ENCODE measurements at regions not wholly inside any gene's neighbourhood (a gene's known extent, or its start where the extent isn't known, plus 50 kb on each side); places are given as distances from the start of the nearest gene placed in this dataset.

DNA sequence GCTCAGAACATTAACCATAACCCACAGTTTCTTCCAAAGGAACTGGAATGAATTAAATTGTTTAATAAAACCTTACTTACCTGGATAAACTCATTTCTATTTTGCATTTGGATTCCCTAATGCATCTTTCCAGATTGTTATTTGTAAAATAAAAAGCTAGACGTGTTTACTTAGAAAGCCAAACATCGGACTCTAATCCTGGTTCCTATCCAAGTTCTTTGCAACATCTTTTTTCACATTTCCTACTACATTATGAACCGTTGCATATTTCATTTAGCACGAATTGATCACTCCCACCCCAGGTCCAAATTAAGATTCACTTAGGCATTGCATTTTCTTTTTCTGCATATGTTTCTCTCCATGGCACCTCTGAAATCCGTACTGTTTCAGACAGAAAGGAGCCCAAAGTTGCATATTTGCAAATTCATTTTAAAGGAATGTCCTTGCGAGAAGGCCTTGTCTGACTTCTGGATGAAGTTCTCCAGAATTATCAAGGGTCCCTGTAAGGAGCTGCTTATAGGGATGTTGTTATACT lies 164.4 kb upstream of the GSC start:
- Histone ChIP-seq H4K91ac (ENCODE audit: low read depth, low read length, poor library complexity) (no peak overlapping the region), H2AFZ (ENCODE audit: low read length) (no peak overlapping the region), H3K9me3 (replicated peaks in 1 of 2; ENCODE audit: control insufficient read depth in 2 of 2, insufficient read depth in 1 of 2, low read depth in 1 of 2, low read length in 2 of 2) (peaks cover 0 to 5% of the 10 kb centered on the region in 2 donors), H2BK120ac (ENCODE audit: low read depth, low read length) (no peak overlapping the region), H3K4me1 (ENCODE audit: control insufficient read depth in 2 of 2, insufficient read depth in 1 of 2, low read depth in 1 of 2, low read length in 2 of 2) (peaks cover 0 to 2% of the 10 kb centered on the region in 2 donors), H3K27ac (replicated peaks; ENCODE audit: low read length) (no peak overlapping the region), H3K14ac (ENCODE audit: low read length) (no peak overlapping the region), H3K36me3 (replicated peaks in 1 of 2; ENCODE audit: control insufficient read depth in 2 of 2, insufficient read depth in 2 of 2, low read length in 2 of 2) (no peaks in the 10 kb centered on the region), H3K79me1 (ENCODE audit: low read depth, low read length) (peaks cover 1% of the 10 kb centered on the region), H3K23ac (ENCODE audit: low read depth, low read length, poor library complexity) (no peak overlapping the region), H3K4me2 (ENCODE audit: insufficient read depth, low read length, poor library complexity, severe bottlenecking) (no peak overlapping the region), H3K4ac (ENCODE audit: low read length) (no peak overlapping the region), H3K27me3 (ENCODE audit: control insufficient read depth in 3 of 3, insufficient read depth in 3 of 3, low read depth in 1 of 3, low read length in 3 of 3) (no peaks in the 10 kb centered on the region), H2BK15ac (ENCODE audit: low read length) (no peak overlapping the region), H2BK5ac (ENCODE audit: low read length) (no peak overlapping the region), H4K8ac (ENCODE audit: low read depth, low read length) (no peak overlapping the region), H2BK12ac (ENCODE audit: low read length) (no peak overlapping the region), H2AK5ac (ENCODE audit: low read depth, low read length) (no peak overlapping the region), H3K18ac (ENCODE audit: low read length) (no peak overlapping the region), H3K4me3 (ENCODE audit: low read length in 2 of 2) (no peak overlapping the region), H3K9ac (ENCODE audit: low read depth, low read length, poor library complexity) (no peak overlapping the region)
- WGBS, 2 donors (ENCODE audit: extremely low coverage in 2 of 2, insufficient read length in 2 of 2, insufficient replicate concordance in 1 of 2), result no CpG with 5 or more reads among the region's 6 CpGs
- no peak for DNase-seq (ENCODE audit: low spot score)

DNA sequence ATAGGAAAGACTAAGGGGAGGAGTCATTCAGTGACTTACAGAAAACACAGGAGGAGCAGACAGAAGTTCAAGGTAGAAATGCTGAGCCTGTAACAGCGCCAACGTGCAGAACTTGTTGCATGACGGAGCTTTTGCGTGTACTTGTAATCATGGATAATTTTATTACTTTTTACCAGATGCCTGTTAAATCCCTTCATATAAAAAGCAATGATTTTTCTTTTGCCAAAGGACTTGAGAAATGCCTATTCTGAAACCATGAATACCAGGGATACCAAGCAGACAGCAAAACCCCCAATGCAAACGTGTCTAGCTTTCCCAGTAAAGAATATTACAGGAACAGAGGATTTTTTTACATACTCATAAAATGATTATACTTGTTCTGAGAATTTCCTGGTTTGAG lies 163.6 kb upstream of the GSC start:
- Histone ChIP-seq H3K9ac (ENCODE audit: low read depth, low read length, poor library complexity) (no peak overlapping the region), H2BK120ac (ENCODE audit: low read depth, low read length) (no peak overlapping the region), H3K18ac (ENCODE audit: low read length) (no peak overlapping the region), H3K27ac (replicated peaks; ENCODE audit: low read length) (no peak overlapping the region), H3K14ac (ENCODE audit: low read length) (no peak overlapping the region), H2AK5ac (ENCODE audit: low read depth, low read length) (no peak overlapping the region), H4K8ac (ENCODE audit: low read depth, low read length) (no peak overlapping the region), H3K27me3 (ENCODE audit: control insufficient read depth in 3 of 3, insufficient read depth in 3 of 3, low read depth in 1 of 3, low read length in 3 of 3) (no peaks in the 10 kb centered on the region), H3K79me1 (ENCODE audit: low read depth, low read length) (peaks cover 1% of the 10 kb centered on the region), H3K4me1 (ENCODE audit: control insufficient read depth in 2 of 2, insufficient read depth in 1 of 2, low read depth in 1 of 2, low read length in 2 of 2) (peaks cover 0 to 2% of the 10 kb centered on the region in 2 donors), H2BK15ac (ENCODE audit: low read length) (no peak overlapping the region), H3K36me3 (replicated peaks in 1 of 2; ENCODE audit: control insufficient read depth in 2 of 2, insufficient read depth in 2 of 2, low read length in 2 of 2) (no peaks in the 10 kb centered on the region), H3K23ac (ENCODE audit: low read depth, low read length, poor library complexity) (no peak overlapping the region), H2BK5ac (ENCODE audit: low read length) (no peak overlapping the region), H4K91ac (ENCODE audit: low read depth, low read length, poor library complexity) (no peak overlapping the region), H2AFZ (ENCODE audit: low read length) (no peak overlapping the region), H3K4ac (ENCODE audit: low read length) (no peak overlapping the region), H3K4me2 (ENCODE audit: insufficient read depth, low read length, poor library complexity, severe bottlenecking) (no peak overlapping the region), H3K4me3 (ENCODE audit: low read length in 2 of 2) (no peak overlapping the region), H2BK12ac (ENCODE audit: low read length) (no peak overlapping the region), H3K9me3 (replicated peaks in 1 of 2; ENCODE audit: control insufficient read depth in 2 of 2, insufficient read depth in 1 of 2, low read depth in 1 of 2, low read length in 2 of 2) (peaks cover 0 to 5% of the 10 kb centered on the region in 2 donors)
- WGBS, 2 donors (ENCODE audit: extremely low coverage in 2 of 2, insufficient read length in 2 of 2, insufficient replicate concordance in 1 of 2), result no CpG with 5 or more reads among the region's 5 CpGs
- DNase-seq (ENCODE audit: low spot score), result no peak

DNA sequence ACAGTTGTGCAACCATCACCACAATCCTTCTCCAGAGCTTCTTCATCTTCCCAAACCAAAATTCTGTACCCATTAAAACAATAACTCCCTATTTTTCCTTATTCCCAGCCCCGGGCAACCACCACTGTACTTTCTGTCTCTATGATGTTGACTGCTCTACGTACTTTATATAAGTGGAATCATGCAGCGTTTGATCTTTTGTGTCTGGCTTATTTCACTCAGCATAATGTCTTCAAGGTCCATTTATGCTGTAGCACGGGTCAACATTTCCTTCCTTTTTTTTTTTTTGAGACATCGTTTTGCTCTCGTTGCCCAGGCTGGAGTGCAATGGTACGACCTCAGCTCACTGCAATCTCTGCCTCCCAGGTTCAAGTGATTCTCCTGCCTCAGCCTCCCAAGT lies 162.7 kb upstream of the GSC start:
- peaks cover 0 to 2% of the 10 kb centered on the region in 2 donors for H3K4me1 ChIP-seq (ENCODE audit: control insufficient read depth in 2 of 2, insufficient read depth in 1 of 2, low read depth in 1 of 2, low read length in 2 of 2)
- H2BK12ac ChIP-seq (ENCODE audit: low read length), result no peak overlapping the region
- no peak overlapping the region for H3K27ac ChIP-seq (replicated peaks; ENCODE audit: low read length)
- H2BK15ac ChIP-seq (ENCODE audit: low read length), result no peak overlapping the region
- no peak overlapping the region for H3K4me2 ChIP-seq (ENCODE audit: insufficient read depth, low read length, poor library complexity, severe bottlenecking)
- H2AK5ac ChIP-seq (ENCODE audit: low read depth, low read length), result no peak overlapping the region
- H3K36me3 ChIP-seq (replicated peaks in 1 of 2; ENCODE audit: control insufficient read depth in 2 of 2, insufficient read depth in 2 of 2, low read length in 2 of 2), result no peaks in the 10 kb centered on the region
- H2BK5ac ChIP-seq (ENCODE audit: low read length), result no peak overlapping the region
- H3K14ac ChIP-seq (ENCODE audit: low read length), result no peak overlapping the region
- H3K18ac ChIP-seq (ENCODE audit: low read length), result no peak overlapping the region
- H3K9ac ChIP-seq (ENCODE audit: low read depth, low read length, poor library complexity), result no peak overlapping the region
- no peaks in the 10 kb centered on the region for H3K27me3 ChIP-seq (ENCODE audit: control insufficient read depth in 3 of 3, insufficient read depth in 3 of 3, low read depth in 1 of 3, low read length in 3 of 3)
- no peak overlapping the region for H3K4me3 ChIP-seq (ENCODE audit: low read length in 2 of 2)
- H3K23ac ChIP-seq (ENCODE audit: low read depth, low read length, poor library complexity), result no peak overlapping the region
- no peak overlapping the region for H2BK120ac ChIP-seq (ENCODE audit: low read depth, low read length)
- no peak overlapping the region for H2AFZ ChIP-seq (ENCODE audit: low read length)
- H3K9me3 ChIP-seq (replicated peaks in 1 of 2; ENCODE audit: control insufficient read depth in 2 of 2, insufficient read depth in 1 of 2, low read depth in 1 of 2, low read length in 2 of 2), result no peaks in the 10 kb centered on the region
- H4K8ac ChIP-seq (ENCODE audit: low read depth, low read length), result no peak overlapping the region
- H4K91ac ChIP-seq (ENCODE audit: low read depth, low read length, poor library complexity), result no peak overlapping the region
- H3K79me1 ChIP-seq (ENCODE audit: low read depth, low read length), result no peaks in the 10 kb centered on the region
- no peak for DNase-seq (ENCODE audit: low spot score)
- H3K4ac ChIP-seq (ENCODE audit: low read length), result no peak overlapping the region
- no CpG with 5 or more reads among the region's 7 CpGs for WGBS, 2 donors (ENCODE audit: extremely low coverage in 2 of 2, insufficient read length in 2 of 2, insufficient replicate concordance in 1 of 2)

DNA sequence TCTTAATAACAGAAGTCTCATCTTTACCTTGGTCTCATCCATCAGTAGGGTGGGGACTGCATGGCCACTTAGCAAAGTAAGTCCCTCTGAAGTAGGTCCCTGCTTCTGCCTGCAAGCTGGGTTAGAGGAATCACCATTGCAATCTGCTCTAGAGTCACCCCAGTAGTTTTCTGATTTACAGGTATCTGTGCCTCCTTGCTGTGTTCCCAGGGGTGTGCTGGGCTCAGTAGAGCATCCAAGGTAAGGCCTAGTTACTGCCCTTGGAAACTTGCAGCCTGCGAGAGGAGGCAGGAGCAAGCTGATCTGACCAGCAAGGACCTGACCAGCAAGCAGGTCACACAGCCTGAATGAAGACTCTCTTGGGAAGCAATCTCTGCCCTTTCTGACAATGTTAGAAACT lies 160.8 kb upstream of the GSC start:
- Histone ChIP-seq H3K18ac (ENCODE audit: low read length) (no peak overlapping the region), H3K4me1 (ENCODE audit: control insufficient read depth in 2 of 2, insufficient read depth in 1 of 2, low read depth in 1 of 2, low read length in 2 of 2) (no peaks in the 10 kb centered on the region), H3K9ac (ENCODE audit: low read depth, low read length, poor library complexity) (no peak overlapping the region), H3K23ac (ENCODE audit: low read depth, low read length, poor library complexity) (no peak overlapping the region), H4K91ac (ENCODE audit: low read depth, low read length, poor library complexity) (no peak overlapping the region), H3K36me3 (replicated peaks in 1 of 2; ENCODE audit: control insufficient read depth in 2 of 2, insufficient read depth in 2 of 2, low read length in 2 of 2) (no peaks in the 10 kb centered on the region), H2BK12ac (ENCODE audit: low read length) (no peak overlapping the region), H2BK15ac (ENCODE audit: low read length) (no peak overlapping the region), H3K4me2 (ENCODE audit: insufficient read depth, low read length, poor library complexity, severe bottlenecking) (no peak overlapping the region), H3K79me1 (ENCODE audit: low read depth, low read length) (no peaks in the 10 kb centered on the region), H3K14ac (ENCODE audit: low read length) (no peak overlapping the region), H2BK120ac (ENCODE audit: low read depth, low read length) (no peak overlapping the region), H2AFZ (ENCODE audit: low read length) (no peak overlapping the region), H4K8ac (ENCODE audit: low read depth, low read length) (no peak overlapping the region), H3K4ac (ENCODE audit: low read length) (no peak overlapping the region), H3K9me3 (replicated peaks in 1 of 2; ENCODE audit: control insufficient read depth in 2 of 2, insufficient read depth in 1 of 2, low read depth in 1 of 2, low read length in 2 of 2) (no peaks in the 10 kb centered on the region), H2BK5ac (ENCODE audit: low read length) (no peak overlapping the region), H3K4me3 (ENCODE audit: low read length in 2 of 2) (no peak overlapping the region), H3K27me3 (ENCODE audit: control insufficient read depth in 3 of 3, insufficient read depth in 3 of 3, low read depth in 1 of 3, low read length in 3 of 3) (no peaks in the 10 kb centered on the region), H3K27ac (replicated peaks; ENCODE audit: low read length) (no peak overlapping the region), H2AK5ac (ENCODE audit: low read depth, low read length) (no peak overlapping the region)
- WGBS, 2 donors (ENCODE audit: extremely low coverage in 2 of 2, insufficient read length in 2 of 2, insufficient replicate concordance in 1 of 2), result no CpG with 5 or more reads among the region's 1 CpG
- DNase-seq (ENCODE audit: low spot score), result no peak

All from neuronal stem cell (in vitro differentiated cells).